22Rv1 (cell line): ENCODE measurements at regions not wholly inside any gene's neighbourhood (a gene's known extent, or its start where the extent isn't known, plus 50 kb on each side); places are given as distances from the start of the nearest gene placed in this dataset.

Experiments
- H3K27ac ChIP-seq: fragments of 450-650 bp; 2 replicates; pipeline ENCODE4 v1.5.1; 2017
- ZFX ChIP-seq: fragments of 450-650 bp; IDR thresholded peaks from 2 replicates; pipeline ENCODE4 v1.6.1; 2017; ENCODE audit warnings: antibody characterized with exemption, borderline replicate concordance
- TF ChIP-seq, protein P1 (sequence below): fragments of 450-650 bp; IDR thresholded peaks from 2 replicates; pipeline ENCODE4 v1.5.1; 2017; ENCODE audit warnings: mild to moderate bottlenecking

DNA sequence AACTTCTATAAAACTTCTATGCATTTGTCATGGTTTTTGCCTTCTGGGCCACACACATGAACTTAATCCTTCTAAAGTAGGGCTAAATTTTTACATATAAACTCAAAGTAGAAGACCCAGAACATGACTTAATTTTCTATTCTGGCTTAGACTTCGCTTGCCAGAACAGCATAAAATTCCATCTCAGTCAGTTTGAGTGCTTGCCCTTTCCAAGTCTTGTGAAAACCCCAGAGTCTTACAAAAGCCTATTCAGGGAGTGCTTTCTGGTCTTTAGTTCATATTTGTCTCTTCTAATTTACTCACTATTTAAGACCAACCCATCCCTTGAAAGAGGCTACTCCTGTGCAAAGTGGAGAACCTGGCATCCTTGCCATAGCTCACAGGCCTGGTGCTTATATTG lies 201.6 kb upstream of the MEOX2 start:
- H3K27ac ChIP-seq = no peak overlapping the region
- TF ChIP-seq ZFX = no peak
- TF ChIP-seq, protein P1, sequence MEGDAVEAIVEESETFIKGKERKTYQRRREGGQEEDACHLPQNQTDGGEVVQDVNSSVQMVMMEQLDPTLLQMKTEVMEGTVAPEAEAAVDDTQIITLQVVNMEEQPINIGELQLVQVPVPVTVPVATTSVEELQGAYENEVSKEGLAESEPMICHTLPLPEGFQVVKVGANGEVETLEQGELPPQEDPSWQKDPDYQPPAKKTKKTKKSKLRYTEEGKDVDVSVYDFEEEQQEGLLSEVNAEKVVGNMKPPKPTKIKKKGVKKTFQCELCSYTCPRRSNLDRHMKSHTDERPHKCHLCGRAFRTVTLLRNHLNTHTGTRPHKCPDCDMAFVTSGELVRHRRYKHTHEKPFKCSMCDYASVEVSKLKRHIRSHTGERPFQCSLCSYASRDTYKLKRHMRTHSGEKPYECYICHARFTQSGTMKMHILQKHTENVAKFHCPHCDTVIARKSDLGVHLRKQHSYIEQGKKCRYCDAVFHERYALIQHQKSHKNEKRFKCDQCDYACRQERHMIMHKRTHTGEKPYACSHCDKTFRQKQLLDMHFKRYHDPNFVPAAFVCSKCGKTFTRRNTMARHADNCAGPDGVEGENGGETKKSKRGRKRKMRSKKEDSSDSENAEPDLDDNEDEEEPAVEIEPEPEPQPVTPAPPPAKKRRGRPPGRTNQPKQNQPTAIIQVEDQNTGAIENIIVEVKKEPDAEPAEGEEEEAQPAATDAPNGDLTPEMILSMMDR = no peak

DNA sequence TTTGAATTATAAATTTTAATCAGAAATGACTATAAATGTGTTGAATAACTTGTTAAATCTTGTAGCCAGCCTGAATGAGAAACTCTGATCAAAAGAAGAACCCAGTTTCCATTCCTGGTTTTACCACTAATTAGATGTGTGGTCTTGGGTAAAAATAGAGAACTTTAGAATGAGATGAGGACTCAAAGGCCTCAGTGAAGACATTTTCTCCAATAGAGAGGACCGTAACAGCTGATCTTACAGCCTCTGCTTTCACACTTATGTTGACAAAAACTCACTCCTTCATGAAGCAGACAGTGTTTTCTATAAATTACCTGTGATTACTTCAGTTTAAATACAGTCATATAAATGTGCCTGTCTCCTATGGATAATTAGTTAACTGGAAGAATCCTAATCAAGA lies 200.1 kb upstream of the MEOX2 start:
- TF ChIP-seq ZFX = no peak
- TF ChIP-seq, protein P1 = no peak
- H3K27ac ChIP-seq = no peak overlapping the region

DNA sequence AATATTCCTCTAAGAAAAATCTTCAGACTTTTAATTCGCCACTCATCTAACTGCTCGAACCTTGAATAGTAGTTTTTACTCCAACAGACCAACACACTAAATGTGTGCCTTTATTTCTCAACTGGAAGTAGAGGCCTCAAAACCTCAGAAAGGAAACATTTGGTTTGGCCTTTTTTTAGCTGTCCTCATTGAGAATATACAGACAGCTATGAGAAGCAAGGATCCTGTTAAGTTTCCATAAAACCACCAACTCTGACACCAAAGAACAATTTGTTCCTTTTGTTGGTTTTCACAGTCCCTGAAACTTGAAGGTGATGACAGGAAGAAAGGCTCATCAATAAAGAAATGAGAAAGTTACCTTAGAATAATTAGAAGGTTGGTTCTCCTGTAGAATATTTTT lies 199.2 kb upstream of the MEOX2 start:
- no peak overlapping the region for H3K27ac ChIP-seq
- TF ChIP-seq, protein P1 = no peak

DNA sequence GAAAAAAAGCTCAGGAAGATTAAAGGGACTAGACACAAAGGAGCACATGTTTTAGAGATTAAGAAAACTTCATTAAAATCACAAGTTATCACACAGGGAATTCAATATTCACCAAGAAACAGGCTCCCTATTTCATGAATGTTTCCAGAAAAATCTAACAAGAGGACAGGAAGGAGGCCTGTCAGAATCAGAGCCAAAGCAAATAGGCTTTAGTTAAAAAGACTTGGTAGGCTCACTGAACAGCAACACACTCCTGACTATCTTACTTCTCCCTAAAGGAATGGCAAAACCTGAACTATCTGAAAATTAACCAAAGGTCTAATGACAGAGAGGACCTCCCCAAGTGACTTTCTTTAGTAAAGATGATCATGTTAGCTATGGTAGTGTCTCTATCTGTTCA lies 188.3 kb upstream of the MEOX2 start:
- H3K27ac ChIP-seq = no peak overlapping the region
- TF ChIP-seq, protein P1 = no peak
- TF ChIP-seq ZFX = no peak

DNA sequence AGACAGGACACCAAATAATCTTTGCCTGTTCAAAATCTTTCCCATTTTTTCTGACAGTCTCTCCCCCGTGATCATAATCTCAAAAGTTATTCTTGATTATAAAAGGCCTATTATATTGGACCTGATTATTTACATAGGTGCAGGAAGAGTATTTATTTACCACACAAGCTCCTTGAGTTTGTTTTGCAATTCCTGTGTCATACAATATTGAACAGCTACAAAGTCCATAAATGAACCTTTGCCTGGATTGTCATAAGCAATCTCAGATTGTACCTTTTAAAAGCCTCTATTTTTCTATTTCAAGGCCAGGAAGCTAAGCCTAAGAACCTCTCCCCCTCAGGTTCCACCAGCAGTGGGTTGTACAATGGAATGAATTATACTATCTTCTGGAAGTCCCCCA lies 183.9 kb upstream of the MEOX2 start:
- H3K27ac ChIP-seq = peak overlapping the region; percentile 26; the same call in 1 of the 2 replicates
- TF ChIP-seq, protein P1 = no peak
- TF ChIP-seq ZFX = no peak

DNA sequence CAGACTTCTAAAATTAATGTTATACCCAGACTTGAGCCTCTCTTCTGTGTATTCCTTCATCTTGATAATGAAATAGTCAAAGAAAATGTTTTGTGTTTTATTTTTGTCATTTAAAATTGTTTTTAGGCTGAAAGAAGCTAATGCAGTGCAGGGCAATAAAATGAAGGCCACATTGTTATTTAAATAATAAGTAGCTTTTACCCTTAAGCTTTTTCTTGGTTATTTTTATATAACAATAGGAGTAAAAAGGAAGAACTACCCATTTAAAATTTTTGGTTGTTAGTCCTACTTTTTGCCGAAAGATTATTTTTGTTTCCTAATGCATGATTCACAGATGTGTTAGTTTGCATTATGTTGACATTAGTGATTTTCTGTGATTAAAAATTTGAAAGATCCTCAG lies 181.0 kb upstream of the MEOX2 start:
- H3K27ac ChIP-seq = no peak overlapping the region
- TF ChIP-seq, protein P1 = no peak
- TF ChIP-seq ZFX = no peak

DNA sequence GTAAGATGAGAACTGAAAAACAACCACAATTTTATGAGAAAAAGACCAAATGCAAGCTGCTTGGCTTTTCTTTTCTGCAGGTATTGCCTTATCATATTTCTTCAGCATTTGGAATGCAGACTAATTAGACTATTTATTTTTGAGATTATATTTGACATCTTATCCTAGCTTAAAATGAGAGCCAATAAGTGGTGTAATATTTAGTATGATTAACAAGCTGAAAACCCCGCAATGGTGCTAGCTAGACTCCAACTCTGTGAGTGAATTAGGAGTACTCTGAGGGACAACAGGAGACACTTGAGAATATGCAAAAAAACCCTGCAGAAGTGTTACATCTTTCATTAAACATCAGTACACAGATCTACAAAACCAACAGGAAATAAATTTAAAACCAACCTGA lies 180.3 kb upstream of the MEOX2 start:
- TF ChIP-seq, protein P1 = no peak
- TF ChIP-seq ZFX = no peak
- H3K27ac ChIP-seq = no peak overlapping the region
